Skeletal muscle satellite cell (primary cell): ENCODE measurements at regions not wholly inside any gene's neighbourhood (a gene's known extent, or its start where the extent isn't known, plus 50 kb on each side); places are given as distances from the start of the nearest gene placed in this dataset.

ENCODE experiments used
- H3K27me3 ChIP-seq: 2 replicates; pipeline ENCODE4 v1.7.0; 2013; ENCODE audit warnings: low read length; ENCODE audit not compliant: control insufficient read depth, insufficient read depth
- H3K36me3 ChIP-seq: 2 replicates; pipeline ENCODE4 v1.7.0; 2013; ENCODE audit warnings: mild to moderate bottlenecking, control low read depth, low read length; ENCODE audit not compliant: insufficient read depth
- H3K4me1 ChIP-seq: 2 replicates; pipeline ENCODE4 v1.7.0; 2013; ENCODE audit warnings: low read length; ENCODE audit not compliant: control insufficient read depth, insufficient read depth
- H3K4me2 ChIP-seq: 2 replicates; pipeline ENCODE4 v1.7.0; 2013; ENCODE audit warnings: mild to moderate bottlenecking, low read length
- H3K4me3 ChIP-seq: 2 replicates; pipeline ENCODE4 v1.7.0; 2013; ENCODE audit warnings: low read length
- H3K9ac ChIP-seq: 2 replicates; pipeline ENCODE4 v1.7.0; 2013; ENCODE audit warnings: mild to moderate bottlenecking, low read depth, low read length, moderate library complexity
- H3K9me3 ChIP-seq: replicated peaks from 2 replicates; pipeline ENCODE4 v1.7.0; 2013; ENCODE audit warnings: mild to moderate bottlenecking, control low read depth, low read length

- no peak overlapping the region for H3K4me3 ChIP-seq
- no peak overlapping the region for H3K9ac ChIP-seq
- no peaks in the 10 kb centered on the region for H3K27me3 ChIP-seq
- no peaks in the 10 kb centered on the region for H3K36me3 ChIP-seq
- H3K4me2 ChIP-seq: no peak overlapping the region
- no peaks in the 10 kb centered on the region for H3K4me1 ChIP-seq
- no peaks in the 10 kb centered on the region for H3K9me3 ChIP-seq
Observed at GRCh38 chr4:147173797-147174432, 228.3 kb upstream of the TTC29 start.

DNA sequence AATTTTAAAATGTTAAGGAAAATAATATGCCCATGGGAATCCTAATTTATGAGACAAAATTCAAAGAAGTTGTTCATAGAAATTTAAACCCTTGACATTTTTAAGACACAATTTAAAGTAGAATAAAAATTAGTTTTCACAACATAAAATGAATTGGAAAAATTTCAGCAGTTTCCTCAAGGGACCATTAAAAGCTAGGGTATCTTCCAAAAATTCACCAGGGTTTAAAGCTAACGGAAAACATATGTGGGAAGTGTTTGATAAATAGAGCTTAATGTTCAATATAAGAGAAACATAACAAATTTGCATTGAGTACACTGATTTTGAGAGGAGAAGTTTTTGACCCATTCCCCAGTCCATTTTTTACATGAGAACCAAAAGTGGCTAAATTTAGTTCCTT, 228.9 kb upstream of the TTC29 start:
- Histone ChIP-seq H3K4me1 (no peaks in the 10 kb centered on the region), H3K4me3 (no peak overlapping the region), H3K9ac (no peak overlapping the region), H3K27me3 (no peaks in the 10 kb centered on the region), H3K36me3 (no peaks in the 10 kb centered on the region), H3K4me2 (no peak overlapping the region), H3K9me3 (no peaks in the 10 kb centered on the region)

GRCh38 chr4:147175460-147176025, 229.9 kb upstream of the TTC29 start:
- no peaks in the 10 kb centered on the region for H3K27me3 ChIP-seq
- no peaks in the 10 kb centered on the region for H3K36me3 ChIP-seq
- no peaks in the 10 kb centered on the region for H3K4me1 ChIP-seq
- no peak overlapping the region for H3K4me3 ChIP-seq
- H3K4me2 ChIP-seq: no peak overlapping the region
- H3K9ac ChIP-seq: no peak overlapping the region
- no peaks in the 10 kb centered on the region for H3K9me3 ChIP-seq

GRCh38 chr4:147182041-147182440, 236.4 kb upstream of the TTC29 start:
- Histone ChIP-seq H3K4me3 (no peak overlapping the region), H3K36me3 (no peaks in the 10 kb centered on the region), H3K9ac (no peak overlapping the region), H3K4me1 (no peaks in the 10 kb centered on the region), H3K27me3 (no peaks in the 10 kb centered on the region), H3K4me2 (no peak overlapping the region), H3K9me3 (no peaks in the 10 kb centered on the region)

GRCh38 chr4:147192679-147193078, 247.0 kb upstream of the TTC29 start:
- no peaks in the 10 kb centered on the region for H3K27me3 ChIP-seq
- H3K9ac ChIP-seq: no peak overlapping the region
- H3K4me1 ChIP-seq: peaks cover 17% of the 10 kb centered on the region
- no peaks in the 10 kb centered on the region for H3K36me3 ChIP-seq
- H3K9me3 ChIP-seq: no peaks in the 10 kb centered on the region
- no peak overlapping the region for H3K4me3 ChIP-seq
- H3K4me2 ChIP-seq: no peak overlapping the region

GRCh38 chr4:147194114-147194513, 248.4 kb upstream of the TTC29 start:
- Histone ChIP-seq H3K36me3 (no peaks in the 10 kb centered on the region), H3K4me3 (no peak overlapping the region), H3K9me3 (no peaks in the 10 kb centered on the region), H3K27me3 (no peaks in the 10 kb centered on the region), H3K4me1 (peaks cover 31% of the 10 kb centered on the region), H3K9ac (peak overlapping the region; percentile 29), H3K4me2 (peak overlapping the region; percentile 43)

DNA sequence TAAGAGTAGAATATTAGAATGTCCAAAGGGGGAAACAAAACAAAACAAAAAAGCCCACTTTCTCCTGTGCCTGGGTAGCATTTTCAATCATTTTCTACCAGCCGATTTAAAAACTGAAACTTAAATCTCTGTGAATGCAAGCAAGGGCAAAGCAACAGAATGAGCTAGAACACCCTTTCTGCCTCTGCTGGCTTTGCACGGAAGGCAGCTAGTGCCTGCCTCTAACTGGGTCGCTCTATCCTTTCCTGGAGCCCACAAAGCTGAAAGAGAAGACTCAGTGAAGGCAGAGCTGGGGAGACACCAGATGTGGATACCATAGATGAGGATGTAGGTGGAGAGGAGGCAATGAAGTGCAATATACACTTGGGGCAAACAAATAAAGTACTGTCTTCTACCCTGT, 248.9 kb upstream of the TTC29 start:
- Histone ChIP-seq H3K9me3 (no peaks in the 10 kb centered on the region), H3K36me3 (no peaks in the 10 kb centered on the region), H3K4me2 (peak overlapping the region; percentile 43), H3K4me1 (peaks cover 32% of the 10 kb centered on the region), H3K9ac (peak overlapping the region; percentile 29), H3K4me3 (no peak overlapping the region), H3K27me3 (no peaks in the 10 kb centered on the region)

DNA sequence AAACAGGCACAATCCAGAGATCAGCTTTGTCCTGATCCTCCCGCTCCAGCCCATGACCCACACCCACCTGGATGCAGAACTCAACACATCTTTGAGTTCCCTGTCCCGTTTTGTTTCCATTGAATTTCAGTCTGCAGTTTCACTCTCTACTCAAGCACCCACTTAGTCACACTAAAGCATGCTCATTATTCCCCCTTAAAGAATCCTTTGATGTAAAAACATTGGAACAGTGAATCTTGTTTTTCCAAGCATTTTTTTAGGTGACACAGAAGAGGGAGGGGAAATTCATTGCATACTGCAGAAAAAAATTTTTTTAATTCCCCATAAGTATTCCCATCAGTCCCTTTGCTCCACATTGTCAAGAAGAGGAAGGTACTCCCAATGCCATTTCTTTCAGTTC, 249.7 kb upstream of the TTC29 start:
- Histone ChIP-seq H3K36me3 (no peaks in the 10 kb centered on the region), H3K4me3 (no peak overlapping the region), H3K9me3 (no peaks in the 10 kb centered on the region), H3K4me2 (no peak overlapping the region), H3K9ac (no peak overlapping the region), H3K4me1 (peaks cover 32% of the 10 kb centered on the region), H3K27me3 (no peaks in the 10 kb centered on the region)

DNA sequence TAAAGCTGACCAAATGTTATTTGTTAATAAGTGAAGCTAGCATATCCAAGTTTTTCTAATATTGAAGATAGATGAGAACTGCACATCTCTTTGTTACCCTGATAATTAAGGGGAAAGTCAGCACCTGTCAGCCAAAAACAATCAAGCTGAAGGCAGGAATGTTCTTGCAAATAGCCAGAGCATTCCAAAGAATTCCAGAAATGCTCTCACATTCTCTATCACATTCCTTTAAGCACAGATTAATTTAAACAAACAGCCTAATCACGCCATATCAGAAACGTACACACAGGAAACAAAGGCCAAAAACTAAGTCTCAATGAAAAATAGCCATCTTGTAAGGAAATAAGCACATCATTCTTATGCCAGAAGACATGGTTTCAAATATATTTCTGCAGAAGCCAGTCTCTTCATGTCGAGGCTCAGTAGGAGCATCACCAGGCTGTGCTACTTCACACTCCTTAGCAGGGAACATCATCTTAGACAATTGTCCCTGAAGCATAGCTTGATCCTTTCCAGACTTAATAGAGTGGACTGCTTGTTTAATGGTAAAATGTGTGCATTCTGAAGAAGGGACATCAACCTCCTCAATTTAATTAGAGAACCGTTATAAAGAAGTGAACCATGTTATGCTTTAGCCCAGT, 252.9 kb upstream of the TTC29 start:
- Histone ChIP-seq H3K27me3 (no peaks in the 10 kb centered on the region), H3K4me3 (no peak overlapping the region), H3K9me3 (no peaks in the 10 kb centered on the region), H3K4me2 (no peak overlapping the region), H3K9ac (peak overlapping the region; percentile 18), H3K36me3 (no peaks in the 10 kb centered on the region), H3K4me1 (peaks cover 32% of the 10 kb centered on the region)

- H3K4me1 ChIP-seq: peaks cover 17% of the 10 kb centered on the region
- H3K4me2 ChIP-seq: no peak overlapping the region
- no peaks in the 10 kb centered on the region for H3K9me3 ChIP-seq
- no peaks in the 10 kb centered on the region for H3K36me3 ChIP-seq
- H3K4me3 ChIP-seq: no peak overlapping the region
- no peak overlapping the region for H3K9ac ChIP-seq
- H3K27me3 ChIP-seq: no peaks in the 10 kb centered on the region
Observed at GRCh38 chr4:147201016-147201415, 255.4 kb upstream of the TTC29 start.

- Histone ChIP-seq H3K9ac (no peak overlapping the region), H3K4me2 (no peak overlapping the region), H3K9me3 (no peaks in the 10 kb centered on the region), H3K36me3 (no peaks in the 10 kb centered on the region), H3K27me3 (no peaks in the 10 kb centered on the region), H3K4me1 (no peaks in the 10 kb centered on the region), H3K4me3 (no peak overlapping the region)
Observed at GRCh38 chr4:147206807-147207206, 261.1 kb upstream of the TTC29 start.

DNA sequence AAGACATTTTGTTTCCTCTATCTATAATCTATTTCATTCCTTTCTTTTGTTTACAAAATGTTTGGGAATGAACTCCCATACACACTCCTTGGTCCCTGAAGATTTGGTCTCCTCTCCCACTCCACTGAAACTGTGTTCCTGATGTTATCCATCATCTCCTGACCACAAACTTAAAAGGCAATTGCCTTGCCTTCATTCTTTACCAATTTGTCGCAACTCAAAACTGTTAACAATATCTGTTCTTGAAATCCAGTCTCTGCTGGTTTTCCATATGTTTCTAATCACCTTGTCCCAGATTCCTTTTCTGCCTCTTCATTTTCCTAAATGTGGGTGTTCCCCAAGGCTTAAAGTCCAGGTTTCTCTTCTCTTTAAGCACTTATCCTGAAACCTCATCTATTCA, 262.2 kb upstream of the TTC29 start:
- H3K27me3 ChIP-seq: no peaks in the 10 kb centered on the region
- H3K9ac ChIP-seq: no peak overlapping the region
- no peaks in the 10 kb centered on the region for H3K4me1 ChIP-seq
- H3K9me3 ChIP-seq: no peaks in the 10 kb centered on the region
- no peaks in the 10 kb centered on the region for H3K36me3 ChIP-seq
- H3K4me2 ChIP-seq: no peak overlapping the region
- H3K4me3 ChIP-seq: no peak overlapping the region
